Activated naive CD4-positive, alpha-beta T cell treated with anti-CD3 and anti-CD28 coated beads for 36 hours (primary cell): ENCODE measurements at regions not wholly inside any gene's neighbourhood (a gene's known extent, or its start where the extent isn't known, plus 50 kb on each side); places are given as distances from the start of the nearest gene placed in this dataset.

Experiments used
- CTCF ChIA-PET: fragments of 350-600 bp; sonication (Branson Sonifier 250); formaldehyde crosslinking; loops from one replicate; lab custom pipeline; 2021; ENCODE audit warnings: antibody characterized with exemption; lab: Charles Lee
- DNase-seq: peaks from one replicate; pipeline ENCODE4 v3.0.0-alpha.2; 2020
- H3K27ac Mint-ChIP-seq: one replicate; pipeline ENCODE4 v1.8.0; 2021; ENCODE audit warnings: mild to moderate bottlenecking, mixed read lengths
- H3K27me3 Mint-ChIP-seq: one replicate; pipeline ENCODE4 v1.8.0; 2021; ENCODE audit warnings: low read depth, mixed read lengths
- H3K36me3 Mint-ChIP-seq: one replicate; pipeline ENCODE4 v1.8.0; 2021; ENCODE audit warnings: low read depth, mixed read lengths
- H3K4me1 Mint-ChIP-seq: one replicate; pipeline ENCODE4 v1.8.0; 2021; ENCODE audit warnings: low read depth, mixed read lengths
- H3K4me3 Mint-ChIP-seq: one replicate; pipeline ENCODE4 v1.8.0; 2021; ENCODE audit warnings: mild to moderate bottlenecking, moderate library complexity, mixed read lengths
- H3K9me3 Mint-ChIP-seq: one replicate; pipeline ENCODE4 v1.8.0; 2021; ENCODE audit warnings: mixed read lengths
- intact Hi-C: fragments of 100-400 bp; cut with micrococcal nuclease; formaldehyde crosslinking; loops from one replicate; pipeline ENCODE4 v1.15.1; 2023

DNA sequence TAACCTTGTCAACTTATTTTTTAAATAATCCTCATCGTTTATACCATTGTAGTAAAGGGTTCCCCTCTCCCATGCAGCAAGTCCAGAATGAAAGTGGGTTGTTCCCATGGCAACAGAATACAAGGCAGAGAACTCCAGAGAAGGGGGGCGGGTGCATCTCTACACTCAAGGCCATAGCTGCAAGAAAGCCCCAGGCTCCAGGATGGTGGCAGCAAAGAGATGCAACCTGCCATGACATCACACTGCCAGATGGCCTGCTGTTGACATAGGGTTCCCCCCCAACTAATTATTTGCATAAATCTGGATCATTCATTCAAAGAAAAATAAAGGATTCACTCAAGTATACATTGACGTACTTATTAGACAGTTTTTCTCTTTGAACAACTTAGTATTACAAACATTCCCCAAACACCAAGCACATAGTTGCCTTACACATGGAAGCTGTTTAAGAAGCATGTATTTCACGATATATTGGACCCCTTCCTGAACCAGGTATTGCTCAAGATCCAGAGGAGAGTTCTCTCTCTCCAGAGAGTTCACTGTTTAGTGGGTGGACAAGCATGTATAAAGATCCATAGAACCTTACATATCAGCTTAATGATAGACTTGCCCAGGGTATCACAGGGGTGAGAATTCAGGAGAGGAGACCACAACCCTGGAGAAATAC, 87.4 kb upstream of the KLF7 start:
- intact Hi-C loops, result no loop called here
- Mint-ChIP-seq H3K27me3 (no peaks in the 10 kb centered on the region), H3K4me3 (no peak overlapping the region), H3K9me3 (no peaks in the 10 kb centered on the region), H3K4me1 (peaks cover 12% of the 10 kb centered on the region), H3K36me3 (no peaks in the 10 kb centered on the region), H3K27ac (no peak overlapping the region)
- DNase-seq, result no peak
- CTCF ChIA-PET, result interaction anchor here (0.6 kb wide), 1 partner anchor 106 kb away, joined by 5 read pairs; no protein-coding TSS in a partner anchor

DNA sequence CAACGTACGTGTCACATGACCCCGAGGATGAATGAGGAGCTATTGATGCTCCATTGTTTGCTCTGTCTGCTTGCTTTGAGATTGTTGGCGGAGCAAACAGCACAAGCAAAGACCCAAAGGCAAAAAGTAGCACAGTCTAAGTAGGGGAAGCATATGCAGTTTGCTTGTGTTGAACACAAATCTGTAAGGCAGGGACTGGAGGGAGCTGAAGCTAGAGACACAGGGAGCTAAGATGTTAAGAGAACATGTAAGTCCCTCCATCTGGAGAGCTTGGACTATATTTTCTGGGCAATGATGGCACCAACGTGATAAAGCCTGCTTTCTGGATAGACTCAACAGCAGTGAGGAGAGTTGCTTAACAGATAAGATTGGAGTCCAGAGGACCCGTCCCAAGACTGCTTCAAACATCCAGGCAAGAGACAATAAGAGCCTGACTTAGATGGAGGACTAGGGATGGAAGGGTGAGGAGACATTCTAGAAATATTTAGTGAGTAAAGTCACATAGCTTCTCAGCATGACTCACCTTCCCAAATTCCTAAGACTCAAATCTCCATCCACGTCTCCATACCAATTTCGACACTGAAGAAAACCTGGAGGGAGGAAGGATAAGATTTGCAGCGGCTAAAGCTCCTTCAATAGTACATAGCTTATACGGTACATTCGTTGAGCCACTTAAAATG, 88.1 kb upstream of the KLF7 start:
- H3K27me3 Mint-ChIP-seq, result no peaks in the 10 kb centered on the region
- H3K36me3 Mint-ChIP-seq, result no peaks in the 10 kb centered on the region
- no peaks in the 10 kb centered on the region for H3K9me3 Mint-ChIP-seq
- CTCF ChIA-PET, result interaction anchor here (0.6 kb wide), 1 partner anchor 107 kb away, joined by 5 read pairs; no protein-coding TSS in a partner anchor
- no peak for DNase-seq
- no peak overlapping the region for H3K27ac Mint-ChIP-seq
- H3K4me1 Mint-ChIP-seq, result peaks cover 12% of the 10 kb centered on the region
- H3K4me3 Mint-ChIP-seq, result no peak overlapping the region
- intact Hi-C loops, result no loop called here

GRCh38 chr2:207254591-207255464, 89.1 kb upstream of the KLF7 start:
- H3K9me3 Mint-ChIP-seq, result no peaks in the 10 kb centered on the region
- no peak overlapping the region for H3K4me3 Mint-ChIP-seq
- no peak overlapping the region for H3K27ac Mint-ChIP-seq
- intact Hi-C loops, result no loop called here
- no peak for DNase-seq
- H3K36me3 Mint-ChIP-seq, result no peaks in the 10 kb centered on the region
- CTCF ChIA-PET, result no interaction called here
- no peaks in the 10 kb centered on the region for H3K27me3 Mint-ChIP-seq
- H3K4me1 Mint-ChIP-seq, result peaks cover 10% of the 10 kb centered on the region

DNA sequence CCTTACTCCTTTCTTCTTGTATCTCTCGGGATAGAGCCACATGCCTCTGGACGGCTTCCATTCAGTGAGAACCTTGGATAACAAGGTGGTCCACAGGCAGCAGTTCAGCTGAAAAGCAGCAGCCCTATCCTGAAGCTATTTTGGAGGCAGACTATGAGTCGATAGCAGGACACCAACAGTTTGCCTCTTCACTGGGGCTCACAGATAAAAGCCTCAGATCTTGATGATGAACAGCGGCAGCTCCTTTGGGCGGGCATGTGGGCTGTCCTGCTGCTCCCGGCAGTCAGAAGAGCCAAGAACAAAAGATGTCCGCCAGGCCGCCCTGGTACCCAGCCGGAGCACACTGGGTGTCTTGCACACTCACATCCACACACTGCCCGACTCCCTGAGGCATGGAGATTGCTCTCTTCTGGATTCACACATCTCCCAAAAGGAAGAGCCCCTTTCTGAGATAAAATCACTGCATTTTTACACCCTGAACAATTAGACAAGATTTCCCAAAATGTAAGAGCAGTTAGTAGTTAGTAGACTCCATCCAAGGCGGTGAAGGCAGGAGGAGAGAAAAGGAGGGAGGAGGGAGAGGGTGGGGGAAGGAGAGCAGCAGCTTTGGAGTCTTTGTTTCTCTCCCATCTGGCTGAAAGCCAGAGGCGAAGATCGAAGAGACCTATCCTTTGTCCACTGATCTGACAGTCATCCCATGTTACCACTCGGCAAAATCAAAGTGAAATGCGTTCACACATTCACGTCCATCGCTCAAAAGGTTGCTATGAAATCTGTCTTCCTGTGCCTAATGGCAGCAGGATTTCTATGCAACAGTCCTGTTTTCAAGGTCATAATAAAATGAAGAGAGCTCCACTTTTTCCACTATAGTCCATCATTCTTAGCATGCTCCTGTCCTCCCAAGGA, 90.1 kb upstream of the KLF7 start:
- H3K4me3 Mint-ChIP-seq, result no peak overlapping the region
- intact Hi-C loops, result no loop called here
- no peaks in the 10 kb centered on the region for H3K9me3 Mint-ChIP-seq
- CTCF ChIA-PET, result no interaction called here
- peaks cover 10% of the 10 kb centered on the region for H3K4me1 Mint-ChIP-seq
- DNase-seq, result no peak
- H3K27ac Mint-ChIP-seq, result no peak overlapping the region
- no peaks in the 10 kb centered on the region for H3K36me3 Mint-ChIP-seq
- no peaks in the 10 kb centered on the region for H3K27me3 Mint-ChIP-seq

- intact Hi-C loops, result no loop called here
- Mint-ChIP-seq H3K4me3 (no peak overlapping the region), H3K27me3 (no peaks in the 10 kb centered on the region), H3K4me1 (peaks cover 10% of the 10 kb centered on the region), H3K27ac (no peak overlapping the region), H3K36me3 (no peaks in the 10 kb centered on the region), H3K9me3 (no peaks in the 10 kb centered on the region)
- CTCF ChIA-PET, result interaction anchor here (1.7 kb wide), 1 partner anchor 16 kb away, joined by 5 read pairs; no protein-coding TSS in a partner anchor
- no peak for DNase-seq
Observed at GRCh38 chr2:207256476-207257207, 90.9 kb upstream of the KLF7 start.

GRCh38 chr2:207257251-207258250, 91.8 kb upstream of the KLF7 start:
- no peak overlapping the region for H3K4me3 Mint-ChIP-seq
- intact Hi-C loops, result no loop called here
- no peaks in the 10 kb centered on the region for H3K9me3 Mint-ChIP-seq
- H3K4me1 Mint-ChIP-seq, result peaks cover 10% of the 10 kb centered on the region
- DNase-seq, result no peak
- CTCF ChIA-PET, result interaction anchor here (1.5 to 1.7 kb wide), 2 partner anchors 17 to 211 kb away, joined by 4 to 5 read pairs; no protein-coding TSS in a partner anchor
- no peak overlapping the region for H3K27ac Mint-ChIP-seq
- no peaks in the 10 kb centered on the region for H3K27me3 Mint-ChIP-seq
- H3K36me3 Mint-ChIP-seq, result no peaks in the 10 kb centered on the region

DNA sequence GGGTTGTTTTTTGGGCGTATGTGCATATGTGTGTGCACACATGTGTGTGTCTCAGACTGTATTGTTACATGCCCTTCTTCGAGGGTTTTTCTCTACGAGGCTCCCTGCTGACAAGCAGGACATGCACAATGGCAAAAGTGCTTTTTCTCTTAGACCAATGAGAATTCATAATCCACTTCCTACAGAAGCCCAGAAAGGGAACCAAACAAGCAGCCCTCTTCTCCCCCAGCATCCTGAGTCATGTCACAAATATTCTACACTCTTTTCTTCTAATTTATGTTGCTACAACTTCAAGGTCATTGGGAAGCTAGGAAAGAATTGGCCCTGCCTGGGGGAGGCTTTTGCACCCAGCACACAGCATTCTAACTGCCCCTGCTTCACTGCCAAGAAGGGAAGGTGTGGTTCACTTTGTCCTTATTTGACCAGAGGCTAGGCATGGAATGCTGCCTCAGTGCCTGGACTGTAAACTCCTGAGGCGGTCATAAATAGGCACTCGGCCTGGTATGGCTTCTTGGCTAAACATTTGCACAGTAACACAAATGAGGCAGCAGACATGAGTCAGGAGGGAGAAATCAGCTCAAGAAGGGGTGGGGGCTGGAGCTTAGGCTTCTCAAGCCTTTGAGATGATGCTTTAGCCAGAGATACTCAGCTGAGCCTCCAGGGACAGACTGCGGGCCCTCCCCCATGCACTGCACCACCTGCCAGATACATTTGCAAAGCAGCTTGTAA, 92.7 kb upstream of the KLF7 start:
- H3K27ac Mint-ChIP-seq, result no peak overlapping the region
- H3K27me3 Mint-ChIP-seq, result no peaks in the 10 kb centered on the region
- H3K4me1 Mint-ChIP-seq, result peaks cover 10% of the 10 kb centered on the region
- no peak overlapping the region for H3K4me3 Mint-ChIP-seq
- intact Hi-C loops, result no loop called here
- H3K36me3 Mint-ChIP-seq, result no peaks in the 10 kb centered on the region
- CTCF ChIA-PET, result interaction anchor here (1.5 to 1.7 kb wide), 2 partner anchors 18 to 212 kb away, joined by 4 to 5 read pairs; no protein-coding TSS in a partner anchor
- no peak for DNase-seq
- H3K9me3 Mint-ChIP-seq, result no peaks in the 10 kb centered on the region

- H3K27ac Mint-ChIP-seq, result no peak overlapping the region
- CTCF ChIA-PET, result interaction anchor here (1.0 kb wide), 1 partner anchor 72 kb away, joined by 3 read pairs; no protein-coding TSS in a partner anchor
- H3K27me3 Mint-ChIP-seq, result no peaks in the 10 kb centered on the region
- no peaks in the 10 kb centered on the region for H3K9me3 Mint-ChIP-seq
- peaks cover 5% of the 10 kb centered on the region for H3K4me1 Mint-ChIP-seq
- DNase-seq, result no peak
- H3K36me3 Mint-ChIP-seq, result no peaks in the 10 kb centered on the region
- H3K4me3 Mint-ChIP-seq, result no peak overlapping the region
- intact Hi-C loops, result no loop called here
Observed at GRCh38 chr2:207260021-207260420, 94.3 kb upstream of the KLF7 start.

GRCh38 chr2:207260947-207261346, 95.2 kb upstream of the KLF7 start:
- Mint-ChIP-seq H3K9me3 (no peaks in the 10 kb centered on the region), H3K36me3 (no peaks in the 10 kb centered on the region), H3K27ac (no peak overlapping the region), H3K4me3 (no peak overlapping the region), H3K4me1 (peaks cover 5% of the 10 kb centered on the region), H3K27me3 (no peaks in the 10 kb centered on the region)
- intact Hi-C loops, result no loop called here
- no peak for DNase-seq
- CTCF ChIA-PET, result interaction anchor here (0.6 to 1.0 kb wide), 2 partner anchors 71 to 1165 kb away, joined by 3 to 5 read pairs; no protein-coding TSS in a partner anchor

- Mint-ChIP-seq H3K27me3 (no peaks in the 10 kb centered on the region), H3K36me3 (no peaks in the 10 kb centered on the region), H3K4me1 (peaks cover 9% of the 10 kb centered on the region), H3K9me3 (no peaks in the 10 kb centered on the region), H3K4me3 (no peak overlapping the region), H3K27ac (no peak overlapping the region)
- intact Hi-C loops, result no loop called here
- CTCF ChIA-PET, result no interaction called here
- DNase-seq, result no peak
Observed at GRCh38 chr2:207264310-207264709, 98.6 kb upstream of the KLF7 start.
